ENCODE measurements at regions not wholly inside any gene's neighbourhood (a gene's known extent, or its start where the extent isn't known, plus 50 kb on each side); places are given as distances from the start of the nearest gene placed in this dataset.

DNA sequence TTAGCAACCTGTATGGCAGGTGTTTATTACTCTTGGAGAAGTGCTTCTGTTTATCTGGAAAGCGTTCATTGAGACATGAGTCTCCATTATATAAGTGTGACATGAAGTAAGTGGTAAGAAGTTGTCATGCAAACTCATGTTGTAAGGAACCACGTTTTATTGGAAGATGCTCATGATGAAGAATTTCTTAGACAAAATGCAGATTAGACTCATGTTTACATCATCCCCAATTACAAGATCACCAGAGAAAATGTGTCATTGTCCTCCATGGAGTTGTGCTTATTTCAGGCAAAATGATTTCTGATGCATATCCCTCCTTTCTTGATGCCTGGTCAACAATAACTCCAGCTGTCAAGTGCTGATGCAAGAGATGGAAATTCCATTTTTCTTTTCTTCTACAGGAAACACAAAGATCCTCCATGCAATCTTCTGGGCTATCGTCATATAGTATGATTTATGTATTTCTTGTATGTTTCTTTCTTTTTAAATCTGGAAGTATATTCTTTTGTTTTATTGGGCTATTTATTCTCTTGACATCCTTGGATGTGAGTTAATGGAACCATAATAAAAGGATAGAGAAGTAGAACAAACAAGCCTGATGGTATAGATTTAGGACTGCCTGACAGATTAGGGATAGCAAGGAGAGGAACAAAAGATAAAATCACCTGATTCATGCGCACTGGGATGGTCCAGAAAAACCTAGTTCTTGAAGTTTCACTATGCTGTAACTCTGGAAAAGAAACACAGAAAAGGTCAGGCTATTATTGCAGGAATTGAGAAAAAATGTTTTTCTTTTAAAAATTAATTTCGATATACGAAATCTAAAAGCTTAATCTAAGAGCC is 50.7 kb upstream of the DIAPH3 start:
- H3K4me3 ChIP-seq (ENCODE audit: low read length): no peak overlapping the region
- peak; percentile 6 for DNase-seq (ENCODE audit: low read depth)
- TF ChIP-seq, protein P1, sequence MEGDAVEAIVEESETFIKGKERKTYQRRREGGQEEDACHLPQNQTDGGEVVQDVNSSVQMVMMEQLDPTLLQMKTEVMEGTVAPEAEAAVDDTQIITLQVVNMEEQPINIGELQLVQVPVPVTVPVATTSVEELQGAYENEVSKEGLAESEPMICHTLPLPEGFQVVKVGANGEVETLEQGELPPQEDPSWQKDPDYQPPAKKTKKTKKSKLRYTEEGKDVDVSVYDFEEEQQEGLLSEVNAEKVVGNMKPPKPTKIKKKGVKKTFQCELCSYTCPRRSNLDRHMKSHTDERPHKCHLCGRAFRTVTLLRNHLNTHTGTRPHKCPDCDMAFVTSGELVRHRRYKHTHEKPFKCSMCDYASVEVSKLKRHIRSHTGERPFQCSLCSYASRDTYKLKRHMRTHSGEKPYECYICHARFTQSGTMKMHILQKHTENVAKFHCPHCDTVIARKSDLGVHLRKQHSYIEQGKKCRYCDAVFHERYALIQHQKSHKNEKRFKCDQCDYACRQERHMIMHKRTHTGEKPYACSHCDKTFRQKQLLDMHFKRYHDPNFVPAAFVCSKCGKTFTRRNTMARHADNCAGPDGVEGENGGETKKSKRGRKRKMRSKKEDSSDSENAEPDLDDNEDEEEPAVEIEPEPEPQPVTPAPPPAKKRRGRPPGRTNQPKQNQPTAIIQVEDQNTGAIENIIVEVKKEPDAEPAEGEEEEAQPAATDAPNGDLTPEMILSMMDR (conservative IDR thresholded peaks at IDR 0.05; ENCODE audit: low read length): no peak

DNA sequence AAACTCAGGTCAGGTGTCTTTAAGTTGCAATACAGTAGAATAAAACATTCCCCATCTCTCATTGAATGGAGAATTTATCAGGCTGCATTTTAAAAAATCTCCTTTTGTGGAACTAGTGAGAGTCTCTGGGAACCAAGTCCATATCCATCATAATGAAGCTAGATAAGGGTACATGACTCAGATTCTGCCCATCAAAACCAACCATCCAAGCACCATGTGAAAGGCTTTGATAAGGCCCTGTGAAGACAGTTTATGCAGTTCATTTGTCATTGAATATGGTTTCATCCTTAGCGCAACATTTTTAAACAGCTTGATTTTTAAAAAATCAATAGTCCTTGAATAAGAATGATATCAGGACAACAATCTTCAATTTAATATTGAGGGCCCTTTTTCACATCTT is 56.3 kb upstream of the DIAPH3 start:
- TF ChIP-seq, protein P1 (conservative IDR thresholded peaks at IDR 0.05; ENCODE audit: low read length): no peak
- DNase-seq (ENCODE audit: low read depth): no peak
- no peak overlapping the region for H3K4me3 ChIP-seq (ENCODE audit: low read length)

DNA sequence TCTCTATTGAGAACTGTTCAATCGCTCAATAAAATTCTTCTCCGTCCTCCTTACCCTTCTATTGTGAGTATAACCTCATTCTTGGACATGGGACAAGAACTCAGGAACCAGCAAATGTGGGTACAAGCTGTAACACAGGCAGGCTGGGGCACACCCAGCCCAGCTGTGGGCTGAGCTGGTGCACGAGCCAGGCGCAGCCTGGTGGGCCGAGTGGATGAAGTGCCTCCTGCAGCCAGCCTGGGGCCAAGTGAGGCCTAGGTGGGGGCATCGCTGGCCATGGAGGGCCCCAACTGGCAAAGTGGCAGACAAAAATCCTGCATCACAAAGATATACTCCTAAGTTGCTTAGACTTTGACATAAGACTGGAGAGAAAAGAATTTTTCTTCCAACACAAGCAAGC is 57.9 kb upstream of the DIAPH3 start:
- TF ChIP-seq, protein P1 (conservative IDR thresholded peaks at IDR 0.05; ENCODE audit: low read length): no peak
- no peak overlapping the region for H3K4me3 ChIP-seq (ENCODE audit: low read length)
- DNase-seq (ENCODE audit: low read depth): no peak

DNA sequence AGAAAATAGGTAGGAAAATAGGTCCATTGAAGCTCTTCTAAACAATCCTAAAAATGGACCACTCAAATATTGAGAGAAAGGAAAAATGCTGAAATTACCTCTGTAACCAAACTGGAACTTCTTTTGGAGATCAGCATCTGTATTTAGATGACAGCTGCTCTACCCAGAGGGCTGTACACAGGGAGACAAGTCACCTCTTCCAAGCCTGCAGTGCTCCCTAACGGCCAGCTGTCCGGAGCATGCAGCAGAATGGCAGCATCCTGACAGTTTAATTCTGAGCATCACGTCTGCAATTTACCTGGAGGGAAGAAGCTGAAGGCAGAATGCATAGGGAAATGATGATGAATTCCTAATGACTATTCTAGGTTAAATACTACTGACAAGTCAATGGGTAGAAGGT is 62.8 kb upstream of the DIAPH3 start:
- no peak overlapping the region for H3K4me3 ChIP-seq (ENCODE audit: low read length)
- TF ChIP-seq, protein P1 (conservative IDR thresholded peaks at IDR 0.05; ENCODE audit: low read length): peak; percentile 61
- DNase-seq (ENCODE audit: low read depth): peak; percentile 45

DNA sequence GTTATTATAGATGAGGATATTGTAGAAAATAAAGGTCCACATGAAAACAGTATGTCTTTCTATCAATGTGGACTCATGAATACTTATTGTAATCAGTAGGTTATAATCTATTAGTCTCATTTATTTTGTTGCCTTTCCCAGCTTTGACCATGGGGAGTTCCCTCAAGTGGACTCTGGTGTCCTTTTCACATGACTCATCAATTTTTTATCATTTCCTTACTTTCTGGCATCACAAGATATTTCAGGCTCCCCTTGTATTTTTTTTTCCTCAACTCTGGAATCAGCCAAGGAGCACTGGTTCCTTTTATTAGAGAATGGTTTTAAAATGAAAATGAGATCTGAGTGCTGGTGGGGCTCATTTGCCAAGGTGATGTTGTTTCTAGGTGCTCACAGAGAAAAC is 63.4 kb upstream of the DIAPH3 start:
- no peak for DNase-seq (ENCODE audit: low read depth)
- TF ChIP-seq, protein P1 (conservative IDR thresholded peaks at IDR 0.05; ENCODE audit: low read length): no peak
- H3K4me3 ChIP-seq (ENCODE audit: low read length): no peak overlapping the region

DNA sequence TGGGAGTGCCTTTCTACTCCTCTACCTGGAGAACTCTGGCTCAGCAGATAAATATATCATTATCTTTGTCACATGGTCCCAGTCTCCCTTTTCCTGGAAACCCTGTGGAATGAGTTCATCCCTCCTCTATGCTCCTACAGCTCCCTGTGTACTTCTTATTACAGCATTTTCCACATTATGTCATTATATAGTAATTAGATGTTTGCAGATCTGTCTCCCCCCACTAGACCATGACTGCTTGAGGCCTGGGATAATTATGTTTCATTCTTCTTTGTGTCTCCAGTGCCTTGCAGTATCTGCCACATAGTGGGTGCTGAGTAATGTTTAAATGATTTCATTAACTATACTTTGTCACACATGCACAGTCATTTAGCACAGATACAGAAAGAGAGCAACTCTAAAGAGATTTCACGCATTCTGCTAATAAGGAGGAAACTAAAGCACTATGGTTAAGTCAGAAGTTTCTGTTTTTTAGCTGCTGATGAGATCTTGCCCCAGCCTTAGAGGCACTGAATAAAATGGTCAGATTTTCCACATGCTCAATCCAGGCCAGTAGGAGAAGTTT is 66.1 kb upstream of the DIAPH3 start:
- H3K4me3 ChIP-seq (ENCODE audit: low read length): no peak overlapping the region
- DNase-seq (ENCODE audit: low read depth): no peak
- TF ChIP-seq, protein P1 (conservative IDR thresholded peaks at IDR 0.05; ENCODE audit: low read length): no peak

DNA sequence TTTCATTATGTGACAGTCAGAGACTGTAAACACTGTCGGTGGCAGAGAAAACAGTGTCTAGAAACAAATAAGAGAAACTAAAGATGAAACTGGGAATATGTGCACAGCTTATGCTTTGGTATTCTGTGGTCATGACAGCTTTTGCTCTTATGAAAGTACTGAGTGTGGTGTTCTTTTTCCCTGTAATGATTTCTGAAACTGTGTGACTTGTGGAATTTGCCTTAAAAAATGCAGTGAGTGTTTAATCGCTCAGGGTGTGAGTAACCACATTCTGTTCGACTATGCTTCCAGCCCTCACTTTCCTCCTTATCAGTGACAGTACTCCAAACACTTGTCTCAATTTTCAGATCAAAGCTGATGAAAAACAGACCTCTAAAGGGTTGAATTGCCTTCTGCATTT is 66.9 kb upstream of the DIAPH3 start:
- peak overlapping the region; percentile 16 for H3K4me3 ChIP-seq (ENCODE audit: low read length)
- TF ChIP-seq, protein P1 (conservative IDR thresholded peaks at IDR 0.05; ENCODE audit: low read length): no peak
- peak; percentile 34 for DNase-seq (ENCODE audit: low read depth)

All from AG10803 (cell line).